ENCODE measurements at regions not wholly inside any gene's neighbourhood (a gene's known extent, or its start where the extent isn't known, plus 50 kb on each side); places are given as distances from the start of the nearest gene placed in this dataset.

- TF ChIP-seq, protein P1, sequence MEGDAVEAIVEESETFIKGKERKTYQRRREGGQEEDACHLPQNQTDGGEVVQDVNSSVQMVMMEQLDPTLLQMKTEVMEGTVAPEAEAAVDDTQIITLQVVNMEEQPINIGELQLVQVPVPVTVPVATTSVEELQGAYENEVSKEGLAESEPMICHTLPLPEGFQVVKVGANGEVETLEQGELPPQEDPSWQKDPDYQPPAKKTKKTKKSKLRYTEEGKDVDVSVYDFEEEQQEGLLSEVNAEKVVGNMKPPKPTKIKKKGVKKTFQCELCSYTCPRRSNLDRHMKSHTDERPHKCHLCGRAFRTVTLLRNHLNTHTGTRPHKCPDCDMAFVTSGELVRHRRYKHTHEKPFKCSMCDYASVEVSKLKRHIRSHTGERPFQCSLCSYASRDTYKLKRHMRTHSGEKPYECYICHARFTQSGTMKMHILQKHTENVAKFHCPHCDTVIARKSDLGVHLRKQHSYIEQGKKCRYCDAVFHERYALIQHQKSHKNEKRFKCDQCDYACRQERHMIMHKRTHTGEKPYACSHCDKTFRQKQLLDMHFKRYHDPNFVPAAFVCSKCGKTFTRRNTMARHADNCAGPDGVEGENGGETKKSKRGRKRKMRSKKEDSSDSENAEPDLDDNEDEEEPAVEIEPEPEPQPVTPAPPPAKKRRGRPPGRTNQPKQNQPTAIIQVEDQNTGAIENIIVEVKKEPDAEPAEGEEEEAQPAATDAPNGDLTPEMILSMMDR (IDR thresholded peaks at IDR 0.05; ENCODE audit: low read length), result no peak
- no peak for TF ChIP-seq EZH2 (IDR thresholded peaks at IDR 0.05; ENCODE audit: borderline replicate concordance, low read length)
Observed at GRCh38 chr6:95767897-95768463, 190.6 kb downstream of the MANEA start.
